Sigmoid colon (tissue), 4 donors: ENCODE measurements at regions not wholly inside any gene's neighbourhood (a gene's known extent, or its start where the extent isn't known, plus 50 kb on each side); places are given as distances from the start of the nearest gene placed in this dataset.

Source experiments
- CTCF ChIP-seq, 4 experiments: fragments of 450-650 bp in 3 of 4; fragments of 200-600 bp in 1 of 4; IDR thresholded peaks; one replicate each; pipeline ENCODE4 v1.5.1; 2016 to 2019; ENCODE audit warnings: antibody characterized with exemption in 4 of 4, mild to moderate bottlenecking in 3 of 4, moderate library complexity in 2 of 4
- EP300 ChIP-seq, 4 donors: sonication (generic); formaldehyde crosslinking; IDR thresholded peaks; one replicate each; pipeline ENCODE4 v1.6.1; 2017; ENCODE audit warnings: antibody characterized with exemption in 4 of 4
- POLR2A ChIP-seq, 2 donors: fragments of 450-650 bp; IDR thresholded peaks; one replicate each; pipeline ENCODE4 v1.6.1; 2016; ENCODE audit warnings: antibody characterized with exemption in 2 of 2, mild to moderate bottlenecking in 2 of 2, moderate library complexity in 2 of 2
- POLR2AphosphoS5 ChIP-seq, 4 donors: sonication (generic); formaldehyde crosslinking; IDR thresholded peaks; one replicate each; pipeline ENCODE4 v1.6.1; 2017; ENCODE audit warnings: antibody characterized with exemption in 4 of 4

GRCh38 chr6:1244941-1245340 lies 67.0 kb upstream of the FOXQ1 start:
- TF ChIP-seq POLR2A (IDR thresholded peaks at IDR 0.05) (no peak), CTCF (IDR thresholded peaks at IDR 0.05) (no peak), EP300 (IDR thresholded peaks at IDR 0.05) (no peak), POLR2AphosphoS5 (IDR thresholded peaks at IDR 0.05) (no peak)
